GM18873 (cell line): ENCODE measurements at regions not wholly inside any gene's neighbourhood (a gene's known extent, or its start where the extent isn't known, plus 50 kb on each side); places are given as distances from the start of the nearest gene placed in this dataset.

Experiments
- ATAC-seq: cut with Tn5 transposase; IDR thresholded peaks from one replicate; pipeline ENCODE4 v1.9.1; 2021; ENCODE audit warnings: mild to moderate bottlenecking, moderate library complexity, moderate number of reproducible peaks; ENCODE audit not compliant: unreplicated experiment, low FRiP score

- no peak for ATAC-seq
Measured at GRCh38 chr5:173823274-173823644, 64.9 kb upstream of the CPEB4 start.

GRCh38 chr5:173823721-173824567 is 64.2 kb upstream of the CPEB4 start:
- no peak for ATAC-seq

GRCh38 chr5:173825215-173825865 is 62.8 kb upstream of the CPEB4 start:
- no peak for ATAC-seq

- ATAC-seq = no peak
Measured at GRCh38 chr5:173826086-173826427, 62.1 kb upstream of the CPEB4 start.

GRCh38 chr5:173826428-173827350 is 61.5 kb upstream of the CPEB4 start:
- ATAC-seq = no peak

- no peak for ATAC-seq
Measured at GRCh38 chr5:173828952-173829351, 59.2 kb upstream of the CPEB4 start.

GRCh38 chr5:173829826-173830225 is 58.3 kb upstream of the CPEB4 start:
- ATAC-seq = no peak

- ATAC-seq = no peak
Measured at GRCh38 chr5:173830421-173830820, 57.7 kb upstream of the CPEB4 start.

- ATAC-seq = no peak
Measured at GRCh38 chr5:173831196-173831914, 56.8 kb upstream of the CPEB4 start.

GRCh38 chr5:173832386-173832785 is 55.8 kb upstream of the CPEB4 start:
- ATAC-seq = no peak

- no peak for ATAC-seq
Measured at GRCh38 chr5:173833196-173833985, 54.8 kb upstream of the CPEB4 start.

- ATAC-seq = no peak
Measured at GRCh38 chr5:173834071-173834771, 53.9 kb upstream of the CPEB4 start.

GRCh38 chr5:173835131-173835530 is 53.0 kb upstream of the CPEB4 start:
- ATAC-seq = no peak

GRCh38 chr5:173835661-173836060 is 52.5 kb upstream of the CPEB4 start:
- no peak for ATAC-seq

- no peak for ATAC-seq
Measured at GRCh38 chr5:173837654-173838053, 50.5 kb upstream of the CPEB4 start.
